DMS153 treated with DMSO at 0.1 percent for 48 hours (cell line): ENCODE measurements at regions not wholly inside any gene's neighbourhood (a gene's known extent, or its start where the extent isn't known, plus 50 kb on each side); places are given as distances from the start of the nearest gene placed in this dataset.
"Not testable (repeated sequence)": the region's sequence is repeated elsewhere in the genome, so short reads cannot be mapped to it uniquely, and the experiment has no call there.

Source experiments
- DNase-seq: peaks from one replicate; lab custom pipeline; 2025; ENCODE audit not compliant: unreplicated experiment; lab: John Stamatoyannopoulos, UW

GRCh38 chr1:241447031-241447644 is 72.4 kb downstream of the FH start:
- DNase-seq = no peak

- no peak for DNase-seq
These were observed 74.7 kb downstream of the FH start for GRCh38 chr1:241444836-241445235.

GRCh38 chr1:241443561-241443960 is 76.0 kb downstream of the FH start:
- DNase-seq = no peak

- no peak for DNase-seq
These were observed 76.9 kb downstream of the FH start for GRCh38 chr1:241442686-241443085.

GRCh38 chr1:241440904-241441303 is 78.7 kb downstream of the FH start:
- DNase-seq = no peak

- not testable (repeated sequence) for DNase-seq
These were observed 80.9 kb downstream of the FH start for GRCh38 chr1:241438686-241439085.

- DNase-seq = no peak
These were observed 75.2 kb upstream of the RGS7 start for GRCh38 chr1:241432241-241432640.

GRCh38 chr1:241425091-241425490 is 68.1 kb upstream of the RGS7 start:
- DNase-seq = not testable (repeated sequence)

- DNase-seq = no peak
These were observed 67.5 kb upstream of the RGS7 start for GRCh38 chr1:241424480-241424971.

GRCh38 chr1:241423541-241424479 is 66.8 kb upstream of the RGS7 start:
- peak; percentile 81 for DNase-seq

- DNase-seq = no peak
These were observed 65.5 kb upstream of the RGS7 start for GRCh38 chr1:241422470-241422869.

- DNase-seq = no peak
These were observed 63.0 kb upstream of the RGS7 start for GRCh38 chr1:241419986-241420385.

- no peak for DNase-seq
These were observed 60.3 kb upstream of the RGS7 start for GRCh38 chr1:241417258-241417657.

- DNase-seq = no peak
These were observed 57.0 kb upstream of the RGS7 start for GRCh38 chr1:241413974-241414373.

GRCh38 chr1:241413386-241413785 is 56.4 kb upstream of the RGS7 start:
- no peak for DNase-seq

- DNase-seq = no peak
These were observed 55.6 kb upstream of the RGS7 start for GRCh38 chr1:241412646-241413045.

GRCh38 chr1:241411776-241412338 is 54.9 kb upstream of the RGS7 start:
- DNase-seq = no peak

- DNase-seq = peak; percentile 95
These were observed 54.2 kb upstream of the RGS7 start for GRCh38 chr1:241411056-241411775.

- no peak for DNase-seq
These were observed 51.2 kb upstream of the RGS7 start for GRCh38 chr1:241408170-241408569.
